Gastrocnemius medialis (tissue), 4 donors: ENCODE measurements at regions not wholly inside any gene's neighbourhood (a gene's known extent, or its start where the extent isn't known, plus 50 kb on each side); places are given as distances from the start of the nearest gene placed in this dataset.

Experiments
- CTCF ChIP-seq, 5 experiments: fragments of 450-650 bp in 3 of 5; fragments of 200-600 bp in 2 of 5; sonication (generic) in 2 of 5; IDR thresholded peaks in 4 of 5; conservative IDR thresholded peaks in 1 of 5; 1 replicate in 4 of 5; 2 replicates in 1 of 5; pipeline ENCODE4 v1.5.1; 2016 to 2019; ENCODE audit warnings: antibody characterized with exemption in 5 of 5, mild to moderate bottlenecking in 3 of 5, moderate library complexity in 3 of 5
- POLR2A ChIP-seq, 2 donors: fragments of 450-650 bp; IDR thresholded peaks; one replicate each; pipeline ENCODE4 v1.6.1; 2017; ENCODE audit warnings: antibody characterized with exemption in 2 of 2, mild to moderate bottlenecking in 2 of 2, moderate library complexity in 2 of 2

- TF ChIP-seq CTCF (IDR thresholded peaks at IDR 0.05 in 4 of 5, conservative IDR thresholded peaks at IDR 0.05 in 1 of 5) (no peak), POLR2A (IDR thresholded peaks at IDR 0.05) (no peak)
Observed at GRCh38 chr2:106579750-106580197, 92.6 kb downstream of the CD8B2 start.
